ENCODE measurements at regions not wholly inside any gene's neighbourhood (a gene's known extent, or its start where the extent isn't known, plus 50 kb on each side); places are given as distances from the start of the nearest gene placed in this dataset.

DNA sequence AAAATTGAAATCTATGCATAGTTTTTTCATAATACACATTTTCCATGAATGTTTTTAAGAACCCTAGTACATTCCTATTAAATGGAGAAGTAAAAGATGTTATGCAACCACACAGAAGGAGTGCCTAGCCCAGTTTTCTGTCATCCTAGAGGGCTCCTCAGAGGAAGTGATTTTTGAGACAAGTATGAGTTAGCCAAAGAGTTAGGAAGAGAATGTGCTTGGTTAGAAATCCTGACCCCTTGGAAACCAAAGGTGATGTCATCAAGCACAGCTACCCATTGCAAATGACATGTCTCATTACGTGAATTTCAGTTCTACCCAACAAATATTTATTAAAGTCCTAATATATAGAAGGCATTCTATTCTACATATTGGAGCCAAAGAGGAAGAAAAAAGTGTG is 88.9 kb upstream of the TNFSF4 start:
- TF ChIP-seq, protein P1, sequence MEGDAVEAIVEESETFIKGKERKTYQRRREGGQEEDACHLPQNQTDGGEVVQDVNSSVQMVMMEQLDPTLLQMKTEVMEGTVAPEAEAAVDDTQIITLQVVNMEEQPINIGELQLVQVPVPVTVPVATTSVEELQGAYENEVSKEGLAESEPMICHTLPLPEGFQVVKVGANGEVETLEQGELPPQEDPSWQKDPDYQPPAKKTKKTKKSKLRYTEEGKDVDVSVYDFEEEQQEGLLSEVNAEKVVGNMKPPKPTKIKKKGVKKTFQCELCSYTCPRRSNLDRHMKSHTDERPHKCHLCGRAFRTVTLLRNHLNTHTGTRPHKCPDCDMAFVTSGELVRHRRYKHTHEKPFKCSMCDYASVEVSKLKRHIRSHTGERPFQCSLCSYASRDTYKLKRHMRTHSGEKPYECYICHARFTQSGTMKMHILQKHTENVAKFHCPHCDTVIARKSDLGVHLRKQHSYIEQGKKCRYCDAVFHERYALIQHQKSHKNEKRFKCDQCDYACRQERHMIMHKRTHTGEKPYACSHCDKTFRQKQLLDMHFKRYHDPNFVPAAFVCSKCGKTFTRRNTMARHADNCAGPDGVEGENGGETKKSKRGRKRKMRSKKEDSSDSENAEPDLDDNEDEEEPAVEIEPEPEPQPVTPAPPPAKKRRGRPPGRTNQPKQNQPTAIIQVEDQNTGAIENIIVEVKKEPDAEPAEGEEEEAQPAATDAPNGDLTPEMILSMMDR (IDR thresholded peaks at IDR 0.05; ENCODE audit: insufficient read depth, low read length, severe bottlenecking) = no peak
- DNase-seq (ENCODE audit: low read depth) = peak; percentile 37
- Histone ChIP-seq H3K4me3 (ENCODE audit: low read depth, low read length) (no peak overlapping the region), H3K36me3 (ENCODE audit: control insufficient read depth, insufficient read depth, low read length) (no peaks in the 10 kb centered on the region), H3K27me3 (ENCODE audit: control insufficient read depth, insufficient read depth, low read length) (no peaks in the 10 kb centered on the region)
- no peak for FAIRE-seq

DNA sequence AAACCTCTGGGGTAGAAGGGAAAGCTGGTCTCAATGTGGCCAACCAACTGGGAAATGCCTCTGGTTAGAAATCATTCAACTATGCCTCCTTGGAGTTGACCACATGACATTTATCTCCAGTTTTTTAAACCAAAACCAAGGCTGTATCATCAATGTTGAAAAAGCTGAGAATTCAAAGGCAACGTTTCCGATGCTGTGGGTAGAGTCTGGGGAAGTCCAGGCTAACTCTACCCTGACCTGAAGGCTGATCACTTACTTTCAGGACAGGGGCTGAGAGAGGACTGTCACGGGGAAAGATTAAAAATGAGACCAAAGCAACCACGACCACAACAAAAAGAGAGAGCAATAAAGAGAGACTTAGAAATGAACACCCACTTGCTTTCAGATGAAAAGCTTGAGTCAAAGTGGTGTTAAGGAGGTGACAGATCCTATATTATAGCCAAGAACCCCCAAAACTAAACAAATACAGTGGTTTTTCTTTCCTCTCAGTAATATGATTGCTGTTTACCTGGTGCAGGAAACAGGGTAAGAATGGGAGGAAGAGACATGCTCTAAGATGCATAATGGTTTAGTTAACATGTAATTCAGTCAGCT is 90.8 kb upstream of the TNFSF4 start:
- no peak for DNase-seq (ENCODE audit: low read depth)
- TF ChIP-seq, protein P1 (IDR thresholded peaks at IDR 0.05; ENCODE audit: insufficient read depth, low read length, severe bottlenecking) = no peak
- no peaks in the 10 kb centered on the region for H3K27me3 ChIP-seq (ENCODE audit: control insufficient read depth, insufficient read depth, low read length)
- FAIRE-seq = no peak
- no peak overlapping the region for H3K4me3 ChIP-seq (ENCODE audit: low read depth, low read length)
- H3K36me3 ChIP-seq (ENCODE audit: control insufficient read depth, insufficient read depth, low read length) = no peaks in the 10 kb centered on the region

DNA sequence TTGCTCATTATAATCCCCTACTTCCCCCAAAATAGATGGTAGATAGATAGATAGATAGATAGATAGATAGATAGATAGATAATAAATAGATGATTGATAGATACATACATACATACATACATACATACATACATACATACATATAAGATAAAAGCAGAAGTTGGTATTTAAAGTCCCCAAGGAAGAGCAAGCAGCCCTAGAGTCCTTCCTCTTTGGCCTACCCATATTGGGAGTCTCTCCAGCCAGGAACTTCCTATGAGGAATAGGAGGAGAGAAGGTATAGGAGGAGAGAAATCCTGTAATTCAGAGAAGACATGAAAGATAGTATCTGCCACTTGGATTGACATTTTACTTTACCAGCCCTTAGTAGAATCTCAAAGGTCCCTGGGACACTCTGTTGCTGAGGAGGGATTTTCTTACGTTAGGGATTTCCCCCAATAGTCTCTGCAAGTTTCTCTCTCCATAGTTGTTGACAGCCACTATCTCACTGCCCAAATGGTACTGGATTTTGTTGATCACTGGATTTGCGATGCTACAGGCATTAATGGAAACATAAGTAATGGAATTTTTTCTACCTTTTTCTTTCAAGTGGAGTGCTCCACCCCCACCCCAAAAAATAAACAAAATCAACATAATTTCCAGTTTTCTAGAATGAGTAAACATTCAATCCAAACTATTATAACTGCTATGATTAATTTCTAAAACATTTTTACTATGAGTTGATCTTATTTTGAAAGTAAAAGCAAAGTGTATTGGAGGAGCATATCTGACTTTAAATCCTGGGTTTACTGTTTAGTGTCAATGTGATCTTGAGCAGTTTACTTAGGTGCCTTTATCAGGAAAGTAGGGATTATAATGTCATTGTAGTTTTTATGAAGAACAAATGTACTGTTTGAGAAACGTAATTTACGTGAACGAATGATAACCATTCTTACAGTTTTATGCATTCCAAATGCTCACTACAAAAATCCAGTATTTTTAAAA is 93.2 kb upstream of the TNFSF4 start:
- FAIRE-seq = no peak
- Histone ChIP-seq H3K27me3 (ENCODE audit: control insufficient read depth, insufficient read depth, low read length) (no peaks in the 10 kb centered on the region), H3K36me3 (ENCODE audit: control insufficient read depth, insufficient read depth, low read length) (no peaks in the 10 kb centered on the region), H3K4me3 (ENCODE audit: low read depth, low read length) (no peak overlapping the region)
- no peak for DNase-seq (ENCODE audit: low read depth)
- TF ChIP-seq, protein P1 (IDR thresholded peaks at IDR 0.05; ENCODE audit: insufficient read depth, low read length, severe bottlenecking) = no peak

- peak; percentile 69 for DNase-seq (ENCODE audit: low read depth)
- TF ChIP-seq, protein P1 (IDR thresholded peaks at IDR 0.05; ENCODE audit: insufficient read depth, low read length, severe bottlenecking) = no peak
Observed at GRCh38 chr1:173301507-173301906, 94.4 kb upstream of the TNFSF4 start.

GRCh38 chr1:173302366-173302765 is 95.2 kb upstream of the TNFSF4 start:
- no peaks in the 10 kb centered on the region for H3K36me3 ChIP-seq (ENCODE audit: control insufficient read depth, insufficient read depth, low read length)
- no peaks in the 10 kb centered on the region for H3K27me3 ChIP-seq (ENCODE audit: control insufficient read depth, insufficient read depth, low read length)
- FAIRE-seq (no peak), DNase-seq (ENCODE audit: low read depth) (no peak)
- H3K4me3 ChIP-seq (ENCODE audit: low read depth, low read length) = no peak overlapping the region
- TF ChIP-seq, protein P1 (IDR thresholded peaks at IDR 0.05; ENCODE audit: insufficient read depth, low read length, severe bottlenecking) = no peak

More at GRCh38 chr1:173301507-173301906, 94.4 kb upstream of the TNFSF4 start:
- Histone ChIP-seq H3K36me3 (ENCODE audit: control insufficient read depth, insufficient read depth, low read length) (no peaks in the 10 kb centered on the region), H3K27me3 (ENCODE audit: control insufficient read depth, insufficient read depth, low read length) (no peaks in the 10 kb centered on the region), H3K4me3 (ENCODE audit: low read depth, low read length) (no peak overlapping the region)
- FAIRE-seq = no peak

Measured in bronchial epithelial cell (primary cell).